Omental fat pad (tissue), 3 donors: ENCODE measurements at regions not wholly inside any gene's neighbourhood (a gene's known extent, or its start where the extent isn't known, plus 50 kb on each side); places are given as distances from the start of the nearest gene placed in this dataset.

Source experiments
- ATAC-seq: fragments of 150-250 bp; one replicate; pipeline ENCODE4 v1.9.1; 2016; ENCODE audit warnings: mild to moderate bottlenecking, moderate library complexity; ENCODE audit not compliant: low FRiP score
- DNase-seq: peaks from one replicate; pipeline ENCODE4 v3.0.0-alpha.2; 2019; ENCODE audit warnings: low spot score
- CTCF ChIP-seq, 3 donors: fragments of 450-650 bp; IDR thresholded peaks; one replicate each; pipeline ENCODE4 v1.5.1; 2016 to 2017; ENCODE audit warnings: antibody characterized with exemption in 3 of 3, mild to moderate bottlenecking in 3 of 3, moderate library complexity in 2 of 3

GRCh38 chr1:83746234-83746633 lies 252.7 kb downstream of the TTLL7 start:
- ATAC-seq (no peak), DNase-seq (no peak)
- TF ChIP-seq CTCF (IDR thresholded peaks at IDR 0.05) = no peak

- DNase-seq = no peak
- no peak for TF ChIP-seq CTCF (IDR thresholded peaks at IDR 0.05)
- ATAC-seq = no peak
Observed at GRCh38 chr1:83742446-83742845, 256.5 kb downstream of the TTLL7 start.

DNA sequence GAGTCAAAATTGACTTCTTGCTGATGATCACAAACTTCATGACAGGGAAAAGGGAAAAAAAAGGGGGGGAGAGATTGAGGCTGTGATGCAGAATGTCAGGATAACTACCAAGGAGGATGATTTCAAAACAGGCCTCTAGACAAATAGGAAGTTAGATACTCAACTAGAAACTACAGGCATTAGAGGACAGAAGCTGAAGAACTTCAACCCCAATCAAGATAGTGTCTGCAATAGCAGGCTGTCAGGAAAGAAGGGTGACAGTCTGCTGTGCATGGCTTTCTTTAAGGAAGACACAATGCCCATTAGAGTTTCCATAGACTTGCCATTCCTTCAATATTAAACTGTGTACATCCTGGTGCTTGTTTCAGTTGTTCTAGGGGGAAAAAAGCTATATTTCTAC lies 257.2 kb downstream of the TTLL7 start:
- no peak for ATAC-seq
- no peak for DNase-seq
- no peak for TF ChIP-seq CTCF (IDR thresholded peaks at IDR 0.05)

- ATAC-seq (no peak), DNase-seq (no peak)
- no peak for TF ChIP-seq CTCF (IDR thresholded peaks at IDR 0.05)
Observed at GRCh38 chr1:83741348-83741747, 257.6 kb downstream of the TTLL7 start.

- TF ChIP-seq CTCF (IDR thresholded peaks at IDR 0.05) = no peak
- ATAC-seq (no peak), DNase-seq (no peak)
Observed at GRCh38 chr1:83735526-83735925, 263.4 kb downstream of the TTLL7 start.

DNA sequence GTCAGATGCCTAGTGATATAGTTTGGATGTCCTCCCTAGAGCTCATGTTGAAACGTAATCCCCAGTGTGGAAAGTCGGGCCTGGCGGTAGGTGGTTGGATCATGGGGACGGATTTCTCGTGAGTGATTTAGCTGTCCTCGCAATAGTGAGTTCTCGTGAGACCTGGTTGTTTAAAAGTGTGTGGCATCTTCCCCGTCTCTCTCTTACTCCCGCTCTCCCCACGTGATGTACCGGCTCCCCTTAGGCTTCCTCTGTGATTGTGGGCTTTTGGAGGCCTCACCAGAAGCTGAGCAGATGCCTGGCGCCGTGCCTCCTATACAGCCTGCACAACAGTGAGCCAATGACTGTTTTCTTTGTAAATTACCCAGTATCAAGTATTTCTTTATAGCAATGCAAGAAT lies 264.5 kb downstream of the TTLL7 start:
- DNase-seq (no peak), ATAC-seq (no peak)
- TF ChIP-seq CTCF (IDR thresholded peaks at IDR 0.05) = no peak

DNA sequence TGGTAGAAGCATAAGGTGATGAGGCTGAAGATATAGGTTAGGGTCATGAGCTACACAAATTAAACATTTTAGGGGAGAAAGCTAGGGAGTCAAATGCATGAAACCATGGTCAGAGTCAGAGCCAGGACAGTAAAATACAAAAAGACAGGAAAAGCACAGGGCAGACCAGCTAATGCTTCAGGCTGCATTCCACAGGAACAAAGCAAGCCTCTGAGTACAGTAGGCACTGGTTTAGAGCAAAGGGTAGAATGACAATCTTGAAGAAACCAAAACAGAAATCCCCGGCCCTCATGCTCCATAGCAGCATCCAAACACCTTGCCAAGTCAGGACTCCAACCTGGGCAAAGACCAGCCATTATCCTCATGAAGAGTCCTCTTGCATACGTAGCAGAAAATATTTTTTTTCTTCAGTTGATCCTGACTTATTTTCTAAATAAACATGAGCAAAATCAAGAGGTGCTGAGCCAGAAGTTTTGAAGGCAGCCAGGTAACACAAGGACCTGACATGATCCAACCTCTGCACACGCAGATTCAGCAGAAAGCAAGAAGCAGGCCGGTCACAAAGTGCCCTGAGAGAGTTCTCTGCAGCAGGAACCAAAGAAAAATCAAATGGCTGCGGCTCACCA lies 273.1 kb downstream of the TTLL7 start:
- no peak for DNase-seq
- TF ChIP-seq CTCF (IDR thresholded peaks at IDR 0.05) = no peak
- no peak for ATAC-seq
